ENCODE measurements at regions not wholly inside any gene's neighbourhood (a gene's known extent, or its start where the extent isn't known, plus 50 kb on each side); places are given as distances from the start of the nearest gene placed in this dataset.
"Not testable (repeated sequence)": the region's sequence is repeated elsewhere in the genome, so short reads cannot be mapped to it uniquely, and the experiment has no call there.

- DNase-seq (ENCODE audit: low spot score): no peak
These were observed 101.5 kb downstream of the TENT5C start for GRCh38 chr1:117707371-117707770.

- no peak for DNase-seq (ENCODE audit: low spot score)
These were observed 102.7 kb downstream of the TENT5C start for GRCh38 chr1:117708323-117709248.

- no peak for DNase-seq (ENCODE audit: low spot score)
These were observed 103.4 kb downstream of the TENT5C start for GRCh38 chr1:117709249-117709691.

GRCh38 chr1:117710710-117711109 lies 104.9 kb downstream of the TENT5C start:
- no peak for DNase-seq (ENCODE audit: low spot score)

GRCh38 chr1:117712621-117713020 lies 106.8 kb downstream of the TENT5C start:
- no peak for DNase-seq (ENCODE audit: low spot score)

- DNase-seq (ENCODE audit: low spot score): no peak
These were observed 108.7 kb downstream of the TENT5C start for GRCh38 chr1:117714546-117714945.

GRCh38 chr1:117716030-117716429 lies 110.2 kb downstream of the TENT5C start:
- not testable (repeated sequence) for DNase-seq (ENCODE audit: low spot score)

GRCh38 chr1:117717980-117718379 lies 112.1 kb downstream of the TENT5C start:
- DNase-seq (ENCODE audit: low spot score): not testable (repeated sequence)

GRCh38 chr1:117718596-117718995 lies 112.7 kb downstream of the TENT5C start:
- not testable (repeated sequence) for DNase-seq (ENCODE audit: low spot score)

GRCh38 chr1:117719004-117719403 lies 113.2 kb downstream of the TENT5C start:
- no peak for DNase-seq (ENCODE audit: low spot score)

- DNase-seq (ENCODE audit: low spot score): no peak
These were observed 126.4 kb downstream of the TENT5C start for GRCh38 chr1:117732065-117732797.

GRCh38 chr1:117732956-117733355 lies 127.1 kb downstream of the TENT5C start:
- no peak for DNase-seq (ENCODE audit: low spot score)

GRCh38 chr1:117734403-117734802 lies 128.6 kb downstream of the TENT5C start:
- no peak for DNase-seq (ENCODE audit: low spot score)

- peak; percentile 39 for DNase-seq (ENCODE audit: low spot score)
These were observed 129.5 kb downstream of the TENT5C start for GRCh38 chr1:117735045-117735992.

GRCh38 chr1:117739504-117739903 lies 133.7 kb downstream of the TENT5C start:
- no peak for DNase-seq (ENCODE audit: low spot score)

- DNase-seq (ENCODE audit: low spot score): no peak
These were observed 134.6 kb downstream of the TENT5C start for GRCh38 chr1:117740496-117740895.

GRCh38 chr1:117746565-117746964 lies 140.7 kb downstream of the TENT5C start:
- not testable (repeated sequence) for DNase-seq (ENCODE audit: low spot score)

GRCh38 chr1:117747605-117748004 lies 141.8 kb downstream of the TENT5C start:
- no peak for DNase-seq (ENCODE audit: low spot score)

- DNase-seq (ENCODE audit: low spot score): no peak
These were observed 145.5 kb downstream of the TENT5C start for GRCh38 chr1:117751321-117751720.

GRCh38 chr1:117752661-117753060 lies 146.8 kb downstream of the TENT5C start:
- DNase-seq (ENCODE audit: low spot score): no peak

GRCh38 chr1:117753232-117753631 lies 147.4 kb downstream of the TENT5C start:
- no peak for DNase-seq (ENCODE audit: low spot score)

GRCh38 chr1:117753652-117754051 lies 147.8 kb downstream of the TENT5C start:
- no peak for DNase-seq (ENCODE audit: low spot score)
